Thyroid gland (tissue), 4 donors: ENCODE measurements at regions not wholly inside any gene's neighbourhood (a gene's known extent, or its start where the extent isn't known, plus 50 kb on each side); places are given as distances from the start of the nearest gene placed in this dataset.

Source experiments
- CTCF ChIP-seq, 6 experiments: fragments of 200-600 bp in 3 of 6; fragments of 450-650 bp in 3 of 6; sonication (generic) in 3 of 6; IDR thresholded peaks; one replicate each; pipeline ENCODE4 v1.5.1; 2016 to 2019; ENCODE audit warnings: antibody characterized with exemption in 6 of 6, mild to moderate bottlenecking in 2 of 6, inconsistent platforms in 1 of 6, moderate library complexity in 1 of 6
- POLR2A ChIP-seq, 2 donors: fragments of 450-650 bp; IDR thresholded peaks; one replicate each; pipeline ENCODE4 v1.6.1; 2017; ENCODE audit warnings: antibody characterized with exemption in 2 of 2, mild to moderate bottlenecking in 2 of 2, moderate library complexity in 1 of 2

- TF ChIP-seq CTCF (IDR thresholded peaks at IDR 0.05): no peak
- no peak for TF ChIP-seq POLR2A (IDR thresholded peaks at IDR 0.05)
Measured at GRCh38 chr7:32140210-32140939, 70.2 kb upstream of the PDE1C start.
